Kidney epithelial cell (primary cell): ENCODE measurements at regions not wholly inside any gene's neighbourhood (a gene's known extent, or its start where the extent isn't known, plus 50 kb on each side); places are given as distances from the start of the nearest gene placed in this dataset.

Experiments used
- DNase-seq: peaks from one replicate; pipeline ENCODE4 v3.0.0-alpha.2; 2010; ENCODE audit warnings: low read depth
- H3K27me3 ChIP-seq: 2 replicates; pipeline ENCODE4 v1.6.0; 2011; ENCODE audit warnings: low read length; ENCODE audit not compliant: control insufficient read depth, insufficient read depth
- H3K36me3 ChIP-seq: 2 replicates; pipeline ENCODE4 v1.5.1; 2011; ENCODE audit warnings: low read length; ENCODE audit not compliant: control insufficient read depth, insufficient read depth
- H3K4me3 ChIP-seq: 2 replicates; pipeline ENCODE4 v1.5.1; 2011; ENCODE audit warnings: low read depth, mild to moderate bottlenecking, control low read depth, low read length
- TF ChIP-seq, protein P1 (sequence below): IDR thresholded peaks from 2 replicates; pipeline ENCODE4 v1.5.1; 2011; ENCODE audit warnings: mild to moderate bottlenecking, moderate library complexity, low read length, control low read depth, inconsistent platforms; ENCODE audit not compliant: insufficient read depth, poor library complexity, severe bottlenecking

DNA sequence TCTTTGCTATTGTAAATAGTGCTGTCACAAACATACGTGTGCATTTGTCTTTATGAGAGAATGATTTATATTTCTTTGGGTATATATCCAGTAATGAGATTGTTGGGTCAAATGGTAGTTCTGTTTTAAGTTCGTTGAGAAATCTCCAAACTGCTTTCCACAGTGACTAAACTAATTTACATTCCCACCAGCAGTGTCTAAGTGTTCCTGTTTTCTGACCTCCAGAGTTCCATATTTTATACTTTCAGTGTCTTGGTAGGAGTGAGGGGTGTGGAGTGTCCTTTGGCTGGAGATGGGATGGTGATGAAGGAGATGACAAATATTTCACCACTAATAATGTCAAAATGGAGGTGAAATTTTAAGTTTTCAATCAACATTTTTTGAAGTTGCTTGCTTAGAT lies 86.4 kb downstream of the DACT1 start:
- Histone ChIP-seq H3K27me3 (no peaks in the 10 kb centered on the region), H3K4me3 (no peak overlapping the region), H3K36me3 (no peaks in the 10 kb centered on the region)
- TF ChIP-seq, protein P1, sequence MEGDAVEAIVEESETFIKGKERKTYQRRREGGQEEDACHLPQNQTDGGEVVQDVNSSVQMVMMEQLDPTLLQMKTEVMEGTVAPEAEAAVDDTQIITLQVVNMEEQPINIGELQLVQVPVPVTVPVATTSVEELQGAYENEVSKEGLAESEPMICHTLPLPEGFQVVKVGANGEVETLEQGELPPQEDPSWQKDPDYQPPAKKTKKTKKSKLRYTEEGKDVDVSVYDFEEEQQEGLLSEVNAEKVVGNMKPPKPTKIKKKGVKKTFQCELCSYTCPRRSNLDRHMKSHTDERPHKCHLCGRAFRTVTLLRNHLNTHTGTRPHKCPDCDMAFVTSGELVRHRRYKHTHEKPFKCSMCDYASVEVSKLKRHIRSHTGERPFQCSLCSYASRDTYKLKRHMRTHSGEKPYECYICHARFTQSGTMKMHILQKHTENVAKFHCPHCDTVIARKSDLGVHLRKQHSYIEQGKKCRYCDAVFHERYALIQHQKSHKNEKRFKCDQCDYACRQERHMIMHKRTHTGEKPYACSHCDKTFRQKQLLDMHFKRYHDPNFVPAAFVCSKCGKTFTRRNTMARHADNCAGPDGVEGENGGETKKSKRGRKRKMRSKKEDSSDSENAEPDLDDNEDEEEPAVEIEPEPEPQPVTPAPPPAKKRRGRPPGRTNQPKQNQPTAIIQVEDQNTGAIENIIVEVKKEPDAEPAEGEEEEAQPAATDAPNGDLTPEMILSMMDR: no peak
- DNase-seq: no peak

GRCh38 chr14:58724702-58725101 lies 86.9 kb downstream of the DACT1 start:
- TF ChIP-seq, protein P1: no peak
- Histone ChIP-seq H3K36me3 (no peaks in the 10 kb centered on the region), H3K27me3 (no peaks in the 10 kb centered on the region), H3K4me3 (no peak overlapping the region)
- DNase-seq: no peak

DNA sequence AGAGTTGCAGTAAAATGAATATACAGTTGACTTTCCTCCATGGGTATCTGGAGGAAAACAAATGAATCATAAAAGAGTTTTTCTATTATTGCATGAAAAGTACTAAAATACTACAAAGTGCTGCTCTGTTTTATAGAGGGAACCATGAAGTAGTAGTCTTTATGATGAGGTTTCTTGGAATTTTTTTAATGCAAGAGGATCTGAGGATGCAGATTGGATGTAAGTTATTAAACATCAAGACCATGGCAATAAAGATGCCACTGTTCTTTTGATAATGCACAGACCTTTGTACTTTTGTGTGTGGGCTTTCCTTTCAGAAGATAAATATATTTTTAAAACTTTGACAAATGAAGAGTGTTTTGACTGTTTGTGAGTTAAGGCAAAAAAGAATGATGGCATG lies 87.5 kb downstream of the DACT1 start:
- Histone ChIP-seq H3K4me3 (no peak overlapping the region), H3K27me3 (no peaks in the 10 kb centered on the region), H3K36me3 (no peaks in the 10 kb centered on the region)
- no peak for DNase-seq
- TF ChIP-seq, protein P1: no peak

DNA sequence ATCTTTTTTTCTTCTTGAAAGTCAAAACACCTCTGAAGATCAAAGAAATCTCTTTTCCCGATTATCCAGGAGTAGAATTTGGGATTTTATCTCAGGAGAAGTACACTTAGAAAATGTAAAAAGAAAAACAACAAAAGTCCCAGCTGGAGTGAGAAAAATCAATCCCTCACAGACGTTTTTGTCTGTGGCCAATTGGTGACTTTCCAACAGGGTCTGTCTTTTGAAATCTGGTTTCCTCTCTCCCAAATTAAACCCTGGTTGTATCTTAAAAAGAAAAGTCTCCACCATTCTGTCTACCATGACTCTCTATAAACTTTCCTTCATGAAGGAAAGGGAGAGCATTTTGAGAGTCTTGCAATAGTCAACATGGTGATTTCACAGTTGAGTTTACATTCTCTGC lies 88.1 kb downstream of the DACT1 start:
- DNase-seq: no peak
- Histone ChIP-seq H3K36me3 (no peaks in the 10 kb centered on the region), H3K4me3 (no peak overlapping the region), H3K27me3 (no peaks in the 10 kb centered on the region)
- TF ChIP-seq, protein P1: no peak

- no peak overlapping the region for H3K4me3 ChIP-seq
- H3K36me3 ChIP-seq: no peaks in the 10 kb centered on the region
- no peaks in the 10 kb centered on the region for H3K27me3 ChIP-seq
- no peak for DNase-seq
- TF ChIP-seq, protein P1: no peak
Observed at GRCh38 chr14:58730792-58731464, 93.2 kb downstream of the DACT1 start.
